ENCODE measurements at regions not wholly inside any gene's neighbourhood (a gene's known extent, or its start where the extent isn't known, plus 50 kb on each side); places are given as distances from the start of the nearest gene placed in this dataset.

- FAIRE-seq (no peak), DNase-seq (ENCODE audit: low spot score) (no peak)
These were observed 293.8 kb downstream of the BRD1 start for GRCh38 chr22:49533886-49534285.

GRCh38 chr22:49532869-49533802, 294.5 kb downstream of the BRD1 start:
- DNase-seq (ENCODE audit: low spot score) (no peak), FAIRE-seq (no peak)

- FAIRE-seq, result no peak
- DNase-seq (ENCODE audit: low spot score), result no peak
These were observed 296.3 kb downstream of the BRD1 start for GRCh38 chr22:49531368-49531791.

DNA sequence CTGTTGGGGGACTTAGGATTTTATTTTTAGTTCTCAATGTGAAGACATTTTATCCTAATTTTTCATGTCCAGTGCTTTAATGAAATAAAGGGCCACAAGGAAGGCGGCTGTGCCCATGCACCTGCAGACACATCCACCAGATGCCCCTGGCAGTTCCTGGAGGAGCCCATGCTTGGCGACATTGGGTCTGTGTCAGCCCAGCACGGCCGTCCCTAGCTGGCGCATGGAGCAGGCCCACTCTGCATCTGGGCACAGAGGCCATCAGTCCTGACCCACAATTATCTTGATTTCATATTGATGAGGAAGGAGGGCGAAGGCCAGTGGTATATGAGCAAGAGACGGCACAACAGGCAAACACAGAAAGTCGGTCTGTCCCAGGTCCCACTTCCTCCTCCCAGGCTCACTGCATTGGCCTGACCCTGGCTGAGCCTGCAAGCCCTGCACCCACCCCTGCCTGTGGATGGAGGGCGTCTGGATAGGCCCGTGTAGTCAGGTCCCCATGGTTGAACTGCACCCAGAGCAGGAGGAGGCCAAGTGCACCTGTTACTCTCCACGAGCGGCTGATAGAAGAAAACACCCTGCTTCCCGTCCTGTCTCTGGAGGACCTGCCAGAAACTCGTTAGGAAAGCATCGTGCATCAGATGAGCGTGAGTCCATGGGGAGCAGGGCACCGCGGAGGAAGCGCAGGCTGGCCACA, 296.9 kb downstream of the BRD1 start:
- FAIRE-seq (no peak), DNase-seq (ENCODE audit: low spot score) (no peak)

- no peak for FAIRE-seq
- no peak for DNase-seq (ENCODE audit: low spot score)
These were observed 299.3 kb downstream of the BRD1 start for GRCh38 chr22:49528420-49528720.

- FAIRE-seq, result no peak
- no peak for DNase-seq (ENCODE audit: low spot score)
These were observed 299.9 kb downstream of the BRD1 start for GRCh38 chr22:49527611-49528419.

GRCh38 chr22:49525801-49526535, 301.7 kb downstream of the BRD1 start:
- no peak for DNase-seq (ENCODE audit: low spot score)
- peak; percentile 5 for FAIRE-seq

DNA sequence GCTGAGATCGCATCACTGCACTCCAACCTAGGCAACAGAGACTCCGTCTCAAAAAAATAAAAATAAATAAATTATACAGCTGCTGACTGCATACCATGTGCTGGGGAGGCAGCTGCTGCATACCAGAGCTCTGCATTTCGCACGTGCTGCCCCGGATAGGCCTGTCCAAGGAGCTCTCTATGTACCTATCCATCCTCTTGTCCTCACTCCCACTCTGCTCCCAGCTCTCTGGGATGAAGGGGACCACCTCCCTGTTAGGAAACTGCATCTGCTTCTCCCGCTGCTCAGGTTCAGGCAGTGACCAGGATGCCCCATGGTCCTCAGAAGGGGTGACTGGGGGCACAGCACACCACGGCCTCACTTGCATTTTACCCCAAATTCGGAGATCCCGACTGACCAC, 302.3 kb downstream of the BRD1 start:
- FAIRE-seq, result no peak

DNA sequence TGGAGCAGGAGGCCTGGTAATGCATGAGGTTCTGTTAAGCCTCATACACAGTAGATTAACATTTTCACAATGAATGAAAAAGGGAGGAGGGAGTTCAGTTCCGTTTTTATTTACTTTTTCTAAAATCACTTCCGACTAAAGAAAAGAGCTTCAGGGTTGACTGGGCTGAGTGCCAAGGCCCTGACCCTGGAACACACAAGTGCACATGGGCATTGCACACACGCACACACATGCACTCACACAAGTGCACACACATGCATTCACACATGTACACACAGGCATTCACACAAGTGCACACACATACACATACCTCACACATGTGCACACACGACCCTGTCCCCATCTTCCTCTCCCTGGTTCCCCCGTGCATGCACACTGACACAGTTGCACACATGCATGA, 303.3 kb downstream of the BRD1 start:
- FAIRE-seq (peak; percentile 5), DNase-seq (ENCODE audit: low spot score) (no peak)

More for the DNA sequence above, 302.3 kb downstream of the BRD1 start:
- DNase-seq (ENCODE audit: low spot score), result no peak

DNA sequence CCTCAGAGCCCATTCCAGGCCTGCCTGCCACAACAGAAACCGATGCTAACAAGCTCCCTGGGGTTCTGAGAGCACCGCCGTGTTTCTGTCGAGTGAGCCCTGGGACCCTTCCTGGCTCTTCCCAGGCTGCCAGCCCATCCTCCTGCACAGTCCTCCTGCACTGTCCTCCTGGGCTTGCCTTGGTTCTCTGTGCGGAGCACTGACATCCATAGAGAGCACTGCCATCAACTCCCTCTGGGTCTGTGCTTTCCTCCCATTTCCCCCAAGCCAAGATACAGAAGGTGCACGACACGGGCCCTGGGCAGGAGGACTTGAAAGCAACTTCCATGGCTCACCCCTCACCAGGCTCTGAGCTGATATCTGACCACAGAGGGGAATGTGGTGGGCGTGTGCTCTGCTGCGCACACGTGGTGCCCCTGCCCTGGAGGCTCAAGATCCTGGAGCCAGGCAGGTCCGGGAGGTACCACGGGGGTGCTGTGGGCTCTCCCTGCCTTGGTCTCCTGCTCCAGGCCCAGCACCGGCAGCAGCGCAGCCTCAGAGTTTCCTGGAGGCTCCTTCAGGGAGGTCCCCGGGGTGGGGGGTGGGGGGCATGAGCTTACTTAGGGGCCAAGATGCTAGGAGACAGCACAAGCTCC, 304.2 kb downstream of the BRD1 start:
- FAIRE-seq (no peak), DNase-seq (ENCODE audit: low spot score) (no peak)

- FAIRE-seq (peak; percentile 63), DNase-seq (ENCODE audit: low spot score) (no peak)
These were observed 304.9 kb downstream of the BRD1 start for GRCh38 chr22:49522582-49523373.

DNA sequence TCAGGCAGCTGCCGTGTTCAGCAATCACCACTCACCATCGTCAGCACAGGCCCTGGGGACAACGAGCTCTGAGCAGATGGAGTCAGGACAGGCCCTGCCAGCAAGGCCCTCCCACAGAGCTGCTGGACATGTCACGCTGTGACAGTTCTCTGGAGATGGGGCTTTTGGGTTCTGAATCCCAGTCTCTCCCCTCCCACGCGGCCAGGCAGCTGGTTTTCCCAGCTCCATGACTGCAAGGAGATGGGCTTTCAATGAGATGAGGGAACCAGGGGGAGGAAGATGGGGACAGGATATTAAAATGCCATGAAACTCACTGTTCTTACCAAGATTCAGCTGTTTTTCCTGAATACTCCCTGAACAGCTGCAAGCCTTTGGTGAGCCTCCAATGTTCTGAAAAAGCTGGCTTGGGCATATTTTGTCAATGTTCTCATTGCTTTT, 305.9 kb downstream of the BRD1 start:
- FAIRE-seq (no peak), DNase-seq (ENCODE audit: low spot score) (no peak)

GRCh38 chr22:49519117-49519737, 308.4 kb downstream of the BRD1 start:
- no peak for FAIRE-seq
- DNase-seq (ENCODE audit: low spot score), result no peak

GRCh38 chr22:49518436-49518970, 309.2 kb downstream of the BRD1 start:
- no peak for DNase-seq (ENCODE audit: low spot score)
- no peak for FAIRE-seq

GRCh38 chr22:49517667-49518185, 309.9 kb downstream of the BRD1 start:
- DNase-seq (ENCODE audit: low spot score) (no peak), FAIRE-seq (no peak)

- no peak for FAIRE-seq
- DNase-seq (ENCODE audit: low spot score), result no peak
These were observed 310.5 kb downstream of the BRD1 start for GRCh38 chr22:49517211-49517610.

GRCh38 chr22:49515475-49515874, 312.2 kb downstream of the BRD1 start:
- DNase-seq (ENCODE audit: low spot score), result no peak
- no peak for FAIRE-seq

- FAIRE-seq (no peak), DNase-seq (ENCODE audit: low spot score) (no peak)
These were observed 313.0 kb downstream of the BRD1 start for GRCh38 chr22:49514641-49515040.

DNA sequence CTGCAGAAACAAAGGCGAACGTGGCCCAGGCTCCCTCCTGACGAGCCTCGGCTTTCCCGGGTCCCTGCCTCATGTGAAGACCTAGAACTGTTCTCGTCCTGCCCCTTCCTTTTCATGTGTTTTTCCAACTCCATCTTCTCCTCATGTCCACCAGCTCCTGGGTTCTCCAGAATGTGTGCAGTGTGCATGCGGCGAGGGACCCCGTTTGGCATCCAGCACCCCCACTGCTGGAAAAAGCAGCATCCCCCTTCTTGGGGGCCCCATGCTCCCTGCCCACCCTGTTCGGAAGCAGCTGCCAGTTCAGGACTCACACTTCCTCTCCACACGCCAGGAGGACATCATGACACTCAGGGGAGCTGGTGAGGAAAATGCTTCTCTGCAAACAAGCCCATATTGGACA, 313.5 kb downstream of the BRD1 start:
- DNase-seq (ENCODE audit: low spot score) (no peak), FAIRE-seq (no peak)
